PC-3 (cell line): ENCODE measurements at regions not wholly inside any gene's neighbourhood (a gene's known extent, or its start where the extent isn't known, plus 50 kb on each side); places are given as distances from the start of the nearest gene placed in this dataset.
A peak's percentile ranks its signal among the peaks of the same experiment; 100 is the strongest.

Experiments used
- ATAC-seq: fragments of 200-7000 bp; cut with Tn5 transposase; 2 replicates; pipeline ENCODE4 v1.9.1; 2020; ENCODE audit warnings: mild to moderate bottlenecking, moderate library complexity
- BruUV-seq: library from RNA; stranded (reverse); fragments of 400-500 nt; replicated peaks from 2 replicates; lab custom pipeline; 2021; lab: Mats Ljungman, UMichigan
- CTCF ChIA-PET: fragments of 300-600 bp; sonication (Branson Sonifier 250); formaldehyde crosslinking; loops from one replicate; lab custom pipeline; 2022; ENCODE audit warnings: antibody characterized with exemption; lab: Charles Lee
- POLR2A ChIA-PET: fragments of 300-600 bp; sonication (Branson Sonifier 250); formaldehyde crosslinking; loops from one replicate; lab custom pipeline; 2022; ENCODE audit warnings: antibody characterized with exemption; ENCODE audit not compliant: unreplicated experiment; lab: Charles Lee
- DNase-seq: peaks from one replicate; pipeline ENCODE4 v3.0.0-alpha.2; 2015
- H2AFZ ChIP-seq: fragments of 300-600 bp; sonication (generic); 2 replicates; pipeline ENCODE4 v1.6.0; 2016; ENCODE audit warnings: antibody characterized with exemption, low read length
- H3F3A ChIP-seq: fragments of 300-600 bp; sonication (generic); one replicate; pipeline ENCODE4 v1.6.0; 2017; ENCODE audit warnings: antibody characterized with exemption, low read length, control low read depth, mild to moderate bottlenecking; ENCODE audit not compliant: unreplicated experiment
- H3K27ac ChIP-seq: fragments of 300-600 bp; sonication (generic); 2 replicates; pipeline ENCODE4 v1.5.1; 2016; ENCODE audit warnings: mild to moderate bottlenecking, low read length
- H3K27me3 ChIP-seq: fragments of 300-600 bp; sonication (generic); 2 replicates; pipeline ENCODE4 v1.6.1; 2016; ENCODE audit warnings: low read length, mixed read lengths
- H3K36me3 ChIP-seq: fragments of 300-600 bp; sonication (generic); 2 replicates; pipeline ENCODE4 v1.6.1; 2016; ENCODE audit warnings: low read depth, mixed run types, low read length, mixed read lengths
- H3K4me1 ChIP-seq: fragments of 300-600 bp; sonication (generic); 2 replicates; pipeline ENCODE4 v1.5.1; 2016; ENCODE audit warnings: low read length; ENCODE audit not compliant: insufficient read depth
- H3K4me2 ChIP-seq: fragments of 300-600 bp; sonication (generic); 2 replicates; pipeline ENCODE4 v1.6.0; 2016; ENCODE audit warnings: low read length
- H3K4me3 ChIP-seq: fragments of 300-600 bp; sonication (generic); 2 replicates; pipeline ENCODE4 v1.5.1; 2016; ENCODE audit warnings: mild to moderate bottlenecking, low read length, mixed read lengths
- H3K79me2 ChIP-seq: fragments of 300-600 bp; sonication (generic); 2 replicates; pipeline ENCODE4 v1.6.1; 2017; ENCODE audit warnings: low read length, mixed read lengths
- H3K9ac ChIP-seq: fragments of 300-600 bp; sonication (generic); 2 replicates; pipeline ENCODE4 v1.6.0; 2016; ENCODE audit warnings: mild to moderate bottlenecking, low read length
- H3K9me2 ChIP-seq: fragments of 300-600 bp; sonication (generic); replicated peaks from 2 replicates; pipeline ENCODE4 v1.6.1; 2016; ENCODE audit warnings: mixed run types, low read length, mixed read lengths
- H3K9me3 ChIP-seq: fragments of 300-600 bp; sonication (generic); 2 replicates; pipeline ENCODE4 v1.6.1; 2016; ENCODE audit warnings: low read length, mixed read lengths
- H4K20me1 ChIP-seq: fragments of 300-600 bp; sonication (generic); 2 replicates; pipeline ENCODE4 v1.6.1; 2016; ENCODE audit warnings: low read length, mixed read lengths
- EZH2 ChIP-seq: fragments of 300-600 bp; sonication (generic); IDR thresholded peaks from one replicate; pipeline ENCODE4 v1.6.1; 2017; ENCODE audit warnings: antibody characterized with exemption, mild to moderate bottlenecking, low read length; ENCODE audit not compliant: unreplicated experiment
- EZH2phosphoT487 ChIP-seq: fragments of 300-600 bp; sonication (generic); IDR thresholded peaks from 2 replicates; pipeline ENCODE4 v1.6.1; 2018; ENCODE audit warnings: mild to moderate bottlenecking, antibody characterized with exemption, low read length, borderline replicate concordance
- intact Hi-C: fragments of 100-400 bp; cut with micrococcal nuclease; formaldehyde crosslinking; loops from 2 replicates; pipeline ENCODE4 v1.9.0; 2023
- TF ChIP-seq, protein P1 (sequence below): fragments of 300-600 bp; sonication (generic); conservative IDR thresholded peaks from 2 replicates; pipeline ENCODE4 v1.5.1; 2017; ENCODE audit warnings: antibody characterized with exemption, low read depth, mild to moderate bottlenecking, low read length

DNA sequence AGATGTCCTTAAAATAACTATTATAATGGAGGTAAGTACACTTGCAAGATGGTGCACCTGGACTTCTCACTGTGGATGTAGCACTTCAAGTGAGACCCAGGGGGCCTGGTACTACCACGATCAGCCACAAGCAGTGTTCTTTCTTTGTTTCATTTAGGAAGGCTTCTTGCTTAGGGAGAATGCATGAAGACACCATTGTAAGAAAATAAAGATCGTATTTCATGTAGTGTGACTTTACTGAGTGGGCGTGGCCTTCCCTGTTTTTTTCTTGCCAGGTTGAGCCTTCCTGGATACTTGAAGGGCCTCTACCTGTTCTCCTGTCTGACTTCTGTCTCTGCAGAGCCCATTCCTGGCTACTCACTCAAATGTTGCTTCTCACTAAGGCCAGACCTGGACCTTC lies 615.6 kb upstream of the SOX11 start:
- Histone ChIP-seq H3F3A (no peaks in the 10 kb centered on the region), H3K9ac (no peak overlapping the region), H3K4me1 (peaks cover 11% of the 10 kb centered on the region), H3K9me3 (no peaks in the 10 kb centered on the region), H4K20me1 (no peaks in the 10 kb centered on the region), H3K9me2 (no peaks in the 10 kb centered on the region), H3K36me3 (no peaks in the 10 kb centered on the region), H2AFZ (no peak overlapping the region), H3K4me3 (no peak overlapping the region), H3K79me2 (no peaks in the 10 kb centered on the region), H3K27ac (no peak overlapping the region), H3K27me3 (no peaks in the 10 kb centered on the region), H3K4me2 (no peak overlapping the region)
- ChIA-PET CTCF (no interaction called here), POLR2A (no interaction called here)
- no TSS peak for BruUV-seq
- ATAC-seq (no peak), DNase-seq (peak; percentile 14)
- no peak for TF ChIP-seq EZH2
- TF ChIP-seq, protein P1, sequence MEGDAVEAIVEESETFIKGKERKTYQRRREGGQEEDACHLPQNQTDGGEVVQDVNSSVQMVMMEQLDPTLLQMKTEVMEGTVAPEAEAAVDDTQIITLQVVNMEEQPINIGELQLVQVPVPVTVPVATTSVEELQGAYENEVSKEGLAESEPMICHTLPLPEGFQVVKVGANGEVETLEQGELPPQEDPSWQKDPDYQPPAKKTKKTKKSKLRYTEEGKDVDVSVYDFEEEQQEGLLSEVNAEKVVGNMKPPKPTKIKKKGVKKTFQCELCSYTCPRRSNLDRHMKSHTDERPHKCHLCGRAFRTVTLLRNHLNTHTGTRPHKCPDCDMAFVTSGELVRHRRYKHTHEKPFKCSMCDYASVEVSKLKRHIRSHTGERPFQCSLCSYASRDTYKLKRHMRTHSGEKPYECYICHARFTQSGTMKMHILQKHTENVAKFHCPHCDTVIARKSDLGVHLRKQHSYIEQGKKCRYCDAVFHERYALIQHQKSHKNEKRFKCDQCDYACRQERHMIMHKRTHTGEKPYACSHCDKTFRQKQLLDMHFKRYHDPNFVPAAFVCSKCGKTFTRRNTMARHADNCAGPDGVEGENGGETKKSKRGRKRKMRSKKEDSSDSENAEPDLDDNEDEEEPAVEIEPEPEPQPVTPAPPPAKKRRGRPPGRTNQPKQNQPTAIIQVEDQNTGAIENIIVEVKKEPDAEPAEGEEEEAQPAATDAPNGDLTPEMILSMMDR: no peak
- no peak for TF ChIP-seq EZH2phosphoT487
- intact Hi-C loops: loop anchor here (5.0 to 10.0 kb wide), 2 partner anchors 166 to 198 kb away; no protein-coding TSS in a partner anchor

DNA sequence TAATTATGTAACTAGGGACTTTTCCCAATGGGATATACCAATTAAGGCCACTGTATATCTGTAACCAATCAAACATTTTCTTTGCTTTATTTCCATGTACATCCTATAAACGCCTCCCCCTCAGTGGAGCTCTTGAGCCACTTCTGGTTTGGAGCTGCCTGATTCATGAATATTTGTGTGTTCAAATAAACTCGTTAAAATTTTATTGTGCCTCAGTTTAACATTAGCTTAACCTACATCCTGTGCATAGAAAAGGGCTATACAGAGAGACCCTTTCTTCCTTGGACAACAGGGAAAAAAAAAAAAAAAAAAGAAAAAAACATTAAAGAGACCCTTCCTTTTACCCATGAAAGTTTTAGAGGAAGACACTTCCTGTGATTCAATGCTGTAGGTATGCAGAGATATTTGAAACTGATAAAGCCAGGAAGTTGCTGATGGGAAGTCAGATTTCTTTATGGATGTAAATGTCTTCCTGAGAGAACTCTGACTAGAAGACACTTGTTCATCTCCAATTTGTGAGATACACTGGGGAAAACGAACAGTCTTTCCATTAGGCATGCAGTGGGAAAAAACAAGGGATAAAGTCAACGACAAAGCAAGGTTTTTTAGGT lies 614.6 kb upstream of the SOX11 start:
- Histone ChIP-seq H3K9me3 (no peaks in the 10 kb centered on the region), H3F3A (no peaks in the 10 kb centered on the region), H3K4me1 (peaks cover 11% of the 10 kb centered on the region), H4K20me1 (no peaks in the 10 kb centered on the region), H2AFZ (no peak overlapping the region), H3K4me3 (no peak overlapping the region), H3K27me3 (no peaks in the 10 kb centered on the region), H3K9ac (no peak overlapping the region), H3K9me2 (no peaks in the 10 kb centered on the region), H3K79me2 (no peaks in the 10 kb centered on the region), H3K27ac (peak overlapping the region; percentile 11; the same call in 1 of the 2 replicates), H3K36me3 (no peaks in the 10 kb centered on the region), H3K4me2 (peak overlapping the region; percentile 24; the same call in 1 of the 2 replicates)
- DNase-seq (peak; percentile 71), ATAC-seq (peak; percentile 87)
- TF ChIP-seq EZH2phosphoT487 (no peak), EZH2 (no peak)
- TF ChIP-seq, protein P1: peak; percentile 57
- ChIA-PET POLR2A (no interaction called here), CTCF (no interaction called here)
- intact Hi-C loops: loop anchor here (1.0 to 10.0 kb wide), 4 partner anchors 88 to 197 kb away; no protein-coding TSS in a partner anchor
- no TSS peak for BruUV-seq

DNA sequence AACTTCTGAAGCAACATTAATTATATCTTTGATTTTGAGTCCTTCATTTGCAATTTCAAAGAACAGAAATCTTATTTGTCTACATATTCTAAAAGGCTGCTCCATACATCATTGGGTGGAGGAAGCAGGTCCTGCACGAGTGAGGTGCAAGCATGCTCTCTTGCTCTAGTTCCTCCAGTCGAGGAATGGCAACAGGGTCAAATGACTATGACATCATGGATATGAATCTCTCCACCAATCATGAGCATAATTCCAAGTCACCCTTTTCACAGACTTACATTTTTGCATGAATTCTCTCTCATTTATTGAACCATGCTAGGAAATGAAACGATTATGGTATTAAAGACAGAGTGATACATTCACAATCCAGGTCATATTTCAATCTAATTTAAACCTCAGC lies 608.8 kb upstream of the SOX11 start:
- Histone ChIP-seq H3K36me3 (no peaks in the 10 kb centered on the region), H3K4me2 (no peak overlapping the region), H3K9me3 (no peaks in the 10 kb centered on the region), H4K20me1 (no peaks in the 10 kb centered on the region), H3K27me3 (no peaks in the 10 kb centered on the region), H3K27ac (no peak overlapping the region), H2AFZ (no peak overlapping the region), H3K9me2 (no peaks in the 10 kb centered on the region), H3K79me2 (no peaks in the 10 kb centered on the region), H3F3A (no peaks in the 10 kb centered on the region), H3K4me1 (no peaks in the 10 kb centered on the region), H3K4me3 (no peak overlapping the region), H3K9ac (no peak overlapping the region)
- no peak for TF ChIP-seq EZH2phosphoT487
- TF ChIP-seq, protein P1: no peak
- no peak for TF ChIP-seq EZH2
- BruUV-seq: no TSS peak
- ATAC-seq: no peak
- CTCF ChIA-PET: no interaction called here
- intact Hi-C loops: no loop called here
- POLR2A ChIA-PET: no interaction called here
- no peak for DNase-seq
